ENCODE measurements at regions not wholly inside any gene's neighbourhood (a gene's known extent, or its start where the extent isn't known, plus 50 kb on each side); places are given as distances from the start of the nearest gene placed in this dataset.

- no peak for DNase-seq (ENCODE audit: low spot score)
Measured at GRCh38 chr2:611519-611918, 65.7 kb downstream of the TMEM18 start.

GRCh38 chr2:610491-610890, 66.7 kb downstream of the TMEM18 start:
- no peak for DNase-seq (ENCODE audit: low spot score)

- no peak for DNase-seq (ENCODE audit: low spot score)
Measured at GRCh38 chr2:609881-610280, 67.3 kb downstream of the TMEM18 start.

GRCh38 chr2:609449-609848, 67.8 kb downstream of the TMEM18 start:
- DNase-seq (ENCODE audit: low spot score): no peak

GRCh38 chr2:608711-609110, 68.5 kb downstream of the TMEM18 start:
- no peak for DNase-seq (ENCODE audit: low spot score)

GRCh38 chr2:608297-608696, 68.9 kb downstream of the TMEM18 start:
- DNase-seq (ENCODE audit: low spot score): no peak

GRCh38 chr2:607709-608108, 69.5 kb downstream of the TMEM18 start:
- DNase-seq (ENCODE audit: low spot score): no peak

- no peak for DNase-seq (ENCODE audit: low spot score)
Measured at GRCh38 chr2:607172-607571, 70.0 kb downstream of the TMEM18 start.

- no peak for DNase-seq (ENCODE audit: low spot score)
Measured at GRCh38 chr2:605674-606608, 71.3 kb downstream of the TMEM18 start.

GRCh38 chr2:604854-605524, 72.2 kb downstream of the TMEM18 start:
- DNase-seq (ENCODE audit: low spot score): no peak

GRCh38 chr2:604385-604784, 72.8 kb downstream of the TMEM18 start:
- DNase-seq (ENCODE audit: low spot score): no peak

- DNase-seq (ENCODE audit: low spot score): no peak
Measured at GRCh38 chr2:603869-604268, 73.3 kb downstream of the TMEM18 start.

- peak; percentile 13 for DNase-seq (ENCODE audit: low spot score)
Measured at GRCh38 chr2:603427-603826, 73.8 kb downstream of the TMEM18 start.

- peak; percentile 21 for DNase-seq (ENCODE audit: low spot score)
Measured at GRCh38 chr2:602571-603359, 74.4 kb downstream of the TMEM18 start.

GRCh38 chr2:601806-602455, 75.3 kb downstream of the TMEM18 start:
- DNase-seq (ENCODE audit: low spot score): no peak

- no peak for DNase-seq (ENCODE audit: low spot score)
Measured at GRCh38 chr2:601387-601698, 75.9 kb downstream of the TMEM18 start.

- peak; percentile 9 for DNase-seq (ENCODE audit: low spot score)
Measured at GRCh38 chr2:600542-601386, 76.4 kb downstream of the TMEM18 start.

GRCh38 chr2:599601-600000, 77.6 kb downstream of the TMEM18 start:
- DNase-seq (ENCODE audit: low spot score): no peak

- DNase-seq (ENCODE audit: low spot score): peak; percentile 77
Measured at GRCh38 chr2:598058-598802, 79.0 kb downstream of the TMEM18 start.

GRCh38 chr2:595831-596592, 81.2 kb downstream of the TMEM18 start:
- DNase-seq (ENCODE audit: low spot score): no peak

Measured in A172 (cell line).